ENCODE measurements at regions not wholly inside any gene's neighbourhood (a gene's known extent, or its start where the extent isn't known, plus 50 kb on each side); places are given as distances from the start of the nearest gene placed in this dataset.

- Histone ChIP-seq H3K9me3 (no peaks in the 10 kb centered on the region), H3K4me1 (replicated peaks) (no peaks in the 10 kb centered on the region), H3K27me3 (replicated peaks; ENCODE audit: insufficient read depth) (no peaks in the 10 kb centered on the region), H3K27ac (no peak overlapping the region), H3K36me3 (no peaks in the 10 kb centered on the region), H3K4me3 (no peak overlapping the region)
- intact Hi-C loops (cut with DNase I): no loop called here
- 87% methylated on average over 3 of the region's 3 CpGs for WGBS
- no peak for DNase-seq (ENCODE audit: low spot score)
- TF ChIP-seq POLR2A (IDR thresholded peaks at IDR 0.05) (no peak), CTCF (IDR thresholded peaks at IDR 0.05) (no peak), POLR2AphosphoS5 (IDR thresholded peaks at IDR 0.05) (no peak)
Measured at GRCh38 chr1:93776728-93777127, 95.1 kb upstream of the BCAR3 start.

GRCh38 chr1:93775224-93775623 lies 93.6 kb upstream of the BCAR3 start:
- Histone ChIP-seq H3K27me3 (replicated peaks; ENCODE audit: insufficient read depth) (no peaks in the 10 kb centered on the region), H3K4me3 (no peak overlapping the region), H3K9me3 (no peaks in the 10 kb centered on the region), H3K4me1 (replicated peaks) (no peaks in the 10 kb centered on the region), H3K36me3 (no peaks in the 10 kb centered on the region), H3K27ac (no peak overlapping the region)
- peak; percentile 40 for DNase-seq (ENCODE audit: low spot score)
- 58% methylated on average over 6 of the region's 6 CpGs for WGBS
- TF ChIP-seq CTCF (IDR thresholded peaks at IDR 0.05): no peak
- TF ChIP-seq POLR2AphosphoS5 (IDR thresholded peaks at IDR 0.05): no peak
- TF ChIP-seq POLR2A (IDR thresholded peaks at IDR 0.05): peak; percentile 10
- intact Hi-C loops (cut with DNase I): no loop called here

- TF ChIP-seq POLR2A (IDR thresholded peaks at IDR 0.05) (no peak), CTCF (IDR thresholded peaks at IDR 0.05) (no peak), POLR2AphosphoS5 (IDR thresholded peaks at IDR 0.05) (no peak)
- Histone ChIP-seq H3K36me3 (no peaks in the 10 kb centered on the region), H3K4me1 (replicated peaks) (no peaks in the 10 kb centered on the region), H3K27me3 (replicated peaks; ENCODE audit: insufficient read depth) (no peaks in the 10 kb centered on the region), H3K9me3 (no peaks in the 10 kb centered on the region), H3K27ac (no peak overlapping the region), H3K4me3 (no peak overlapping the region)
- no peak for DNase-seq (ENCODE audit: low spot score)
- intact Hi-C loops (cut with DNase I): no loop called here
Measured at GRCh38 chr1:93774707-93775106, 93.1 kb upstream of the BCAR3 start.

- 79% methylated on average over 2 of the region's 2 CpGs for WGBS
- H3K4me1 ChIP-seq (replicated peaks): no peaks in the 10 kb centered on the region
- intact Hi-C loops (cut with DNase I): no loop called here
Measured at GRCh38 chr1:93773049-93773838, 91.6 kb upstream of the BCAR3 start.

More at GRCh38 chr1:93773049-93773838, 91.6 kb upstream of the BCAR3 start:
- TF ChIP-seq POLR2A (IDR thresholded peaks at IDR 0.05) (no peak), POLR2AphosphoS5 (IDR thresholded peaks at IDR 0.05) (no peak), CTCF (IDR thresholded peaks at IDR 0.05) (no peak)
- no peaks in the 10 kb centered on the region for H3K9me3 ChIP-seq
- H3K4me3 ChIP-seq: no peak overlapping the region
- no peaks in the 10 kb centered on the region for H3K36me3 ChIP-seq
- no peak overlapping the region for H3K27ac ChIP-seq
- no peak for DNase-seq (ENCODE audit: low spot score)
- no peaks in the 10 kb centered on the region for H3K27me3 ChIP-seq (replicated peaks; ENCODE audit: insufficient read depth)
